ENCODE measurements at regions not wholly inside any gene's neighbourhood (a gene's known extent, or its start where the extent isn't known, plus 50 kb on each side); places are given as distances from the start of the nearest gene placed in this dataset.
A peak's percentile ranks its signal among the peaks of the same experiment; 100 is the strongest.

DNA sequence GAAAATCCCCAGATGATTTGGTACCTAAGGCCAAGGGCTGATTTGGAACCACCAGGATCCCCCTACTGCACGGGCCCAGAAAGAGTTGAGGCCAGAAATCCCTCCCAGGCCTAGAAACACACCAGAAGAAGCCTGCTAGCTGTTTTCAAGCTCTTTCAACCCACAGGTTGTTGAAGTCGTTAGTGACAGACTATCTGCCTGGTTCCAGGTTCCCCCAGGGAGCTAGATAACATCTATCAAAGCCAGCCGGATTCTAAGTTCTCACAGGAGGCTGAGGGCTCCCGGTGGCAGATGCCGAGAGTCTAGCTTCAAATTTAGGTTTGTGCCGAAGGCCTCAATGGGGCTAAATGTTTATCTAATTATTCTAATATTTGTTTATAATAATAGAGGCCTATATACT, 132.0 kb upstream of the ATP6AP2 start:
- no peaks in the 10 kb centered on the region for H3K27me3 ChIP-seq (ENCODE audit: insufficient read depth, low read length, poor library complexity)
- H3K23ac ChIP-seq (ENCODE audit: low read length), result no peak overlapping the region
- H3K36me3 ChIP-seq (ENCODE audit: control insufficient read depth, insufficient read depth, low read length), result no peaks in the 10 kb centered on the region
- H4K8ac ChIP-seq (ENCODE audit: low read depth, low read length), result no peak overlapping the region
- H3K79me2 ChIP-seq (ENCODE audit: control insufficient read depth, insufficient read depth, low read length), result no peaks in the 10 kb centered on the region
- peak; percentile 57 for DNase-seq
- no peak overlapping the region for H3K56ac ChIP-seq (ENCODE audit: low read length)
- no peak overlapping the region for H3K4ac ChIP-seq (ENCODE audit: low read depth, low read length)
- no peak overlapping the region for H2BK15ac ChIP-seq (replicated peaks; ENCODE audit: low read depth)
- no peaks in the 10 kb centered on the region for H3K79me1 ChIP-seq (ENCODE audit: low read length)
- peak overlapping the region; percentile 30 for H3K18ac ChIP-seq (ENCODE audit: low read length)
- H3K4me2 ChIP-seq (ENCODE audit: low read length), result no peak overlapping the region
- no CpG with 5 or more reads among the region's 6 CpGs for WGBS (ENCODE audit: extremely low coverage, insufficient coverage, low lambda C conversion rate)
- H3K4me1 ChIP-seq (ENCODE audit: control insufficient read depth, low read depth, low read length), result no peaks in the 10 kb centered on the region
- no peak overlapping the region for H4K5ac ChIP-seq (ENCODE audit: low read length)
- no peak overlapping the region for H3K9ac ChIP-seq (ENCODE audit: low read length)
- H2BK120ac ChIP-seq (ENCODE audit: low read depth, low read length), result no peak overlapping the region
- H2AK5ac ChIP-seq (ENCODE audit: low read length), result no peak overlapping the region
- no peak overlapping the region for H3K27ac ChIP-seq (ENCODE audit: low read depth, low read length)
- H3K4me3 ChIP-seq (ENCODE audit: low read length), result no peak overlapping the region
- no peak overlapping the region for H2BK5ac ChIP-seq (ENCODE audit: low read length)

DNA sequence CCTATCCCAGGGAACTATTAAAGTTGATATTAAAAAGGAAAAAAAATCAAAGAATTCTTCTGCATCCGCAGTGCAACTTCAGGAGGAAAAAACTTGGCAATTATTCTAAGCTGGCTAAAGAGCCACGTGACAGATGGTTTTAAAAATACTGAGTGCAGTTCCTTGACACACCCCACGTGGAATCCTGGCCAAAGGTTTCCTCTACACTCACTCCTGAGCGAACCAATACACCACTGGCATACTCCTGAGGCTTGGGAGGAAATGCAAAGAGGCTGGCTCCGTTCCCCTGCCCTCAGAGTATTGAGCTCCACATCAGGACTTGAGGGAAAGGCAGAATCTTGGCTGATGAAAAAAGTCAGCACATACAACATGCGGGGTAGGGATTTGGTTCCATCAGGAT, 133.8 kb upstream of the ATP6AP2 start:
- Histone ChIP-seq H4K5ac (ENCODE audit: low read length) (no peak overlapping the region), H3K23ac (ENCODE audit: low read length) (no peak overlapping the region), H2BK5ac (ENCODE audit: low read length) (no peak overlapping the region), H3K27ac (ENCODE audit: low read depth, low read length) (no peak overlapping the region), H3K4me1 (ENCODE audit: control insufficient read depth, low read depth, low read length) (no peaks in the 10 kb centered on the region), H3K9ac (ENCODE audit: low read length) (no peak overlapping the region), H3K4me3 (ENCODE audit: low read length) (no peak overlapping the region), H2BK15ac (replicated peaks; ENCODE audit: low read depth) (no peak overlapping the region), H3K4me2 (ENCODE audit: low read length) (no peak overlapping the region), H4K8ac (ENCODE audit: low read depth, low read length) (no peak overlapping the region), H3K79me1 (ENCODE audit: low read length) (no peaks in the 10 kb centered on the region), H2BK120ac (ENCODE audit: low read depth, low read length) (no peak overlapping the region), H3K18ac (ENCODE audit: low read length) (no peak overlapping the region), H3K36me3 (ENCODE audit: control insufficient read depth, insufficient read depth, low read length) (no peaks in the 10 kb centered on the region), H3K4ac (ENCODE audit: low read depth, low read length) (no peak overlapping the region), H3K27me3 (ENCODE audit: insufficient read depth, low read length, poor library complexity) (no peaks in the 10 kb centered on the region), H3K79me2 (ENCODE audit: control insufficient read depth, insufficient read depth, low read length) (no peaks in the 10 kb centered on the region), H2AK5ac (ENCODE audit: low read length) (no peak overlapping the region), H3K56ac (ENCODE audit: low read length) (no peak overlapping the region)
- DNase-seq, result no peak
- no CpG with 5 or more reads among the region's 6 CpGs for WGBS (ENCODE audit: extremely low coverage, insufficient coverage, low lambda C conversion rate)

DNA sequence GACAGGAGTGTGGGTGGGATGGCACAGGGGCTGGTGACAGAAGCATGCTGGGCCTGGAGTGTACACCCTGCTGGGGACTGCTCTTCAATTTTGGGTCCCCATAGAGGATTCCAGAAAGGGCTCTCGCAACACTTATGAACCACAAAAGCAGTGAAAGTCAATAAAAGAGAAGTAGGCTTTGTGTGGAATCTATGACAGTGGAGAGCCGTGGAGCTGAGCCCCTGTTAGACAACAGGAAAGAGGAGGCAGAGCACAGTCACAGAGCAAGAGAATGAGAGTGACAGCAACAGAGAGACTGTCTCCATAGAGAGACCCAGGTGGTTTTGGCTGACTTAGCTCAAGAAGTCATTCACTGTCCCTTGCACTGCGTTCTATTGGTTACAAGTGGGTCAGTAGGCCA, 135.1 kb upstream of the ATP6AP2 start:
- no peak overlapping the region for H3K23ac ChIP-seq (ENCODE audit: low read length)
- DNase-seq, result no peak
- no peak overlapping the region for H4K8ac ChIP-seq (ENCODE audit: low read depth, low read length)
- no peak overlapping the region for H3K27ac ChIP-seq (ENCODE audit: low read depth, low read length)
- H3K4me1 ChIP-seq (ENCODE audit: control insufficient read depth, low read depth, low read length), result no peaks in the 10 kb centered on the region
- H3K79me2 ChIP-seq (ENCODE audit: control insufficient read depth, insufficient read depth, low read length), result no peaks in the 10 kb centered on the region
- no peak overlapping the region for H3K4ac ChIP-seq (ENCODE audit: low read depth, low read length)
- H3K56ac ChIP-seq (ENCODE audit: low read length), result no peak overlapping the region
- no peak overlapping the region for H3K9ac ChIP-seq (ENCODE audit: low read length)
- no CpG with 5 or more reads among the region's 3 CpGs for WGBS (ENCODE audit: extremely low coverage, insufficient coverage, low lambda C conversion rate)
- no peak overlapping the region for H3K18ac ChIP-seq (ENCODE audit: low read length)
- H3K27me3 ChIP-seq (ENCODE audit: insufficient read depth, low read length, poor library complexity), result no peaks in the 10 kb centered on the region
- H3K79me1 ChIP-seq (ENCODE audit: low read length), result no peaks in the 10 kb centered on the region
- no peak overlapping the region for H4K5ac ChIP-seq (ENCODE audit: low read length)
- no peak overlapping the region for H2BK15ac ChIP-seq (replicated peaks; ENCODE audit: low read depth)
- no peaks in the 10 kb centered on the region for H3K36me3 ChIP-seq (ENCODE audit: control insufficient read depth, insufficient read depth, low read length)
- H2BK5ac ChIP-seq (ENCODE audit: low read length), result no peak overlapping the region
- no peak overlapping the region for H3K4me2 ChIP-seq (ENCODE audit: low read length)
- no peak overlapping the region for H2AK5ac ChIP-seq (ENCODE audit: low read length)
- no peak overlapping the region for H2BK120ac ChIP-seq (ENCODE audit: low read depth, low read length)
- H3K4me3 ChIP-seq (ENCODE audit: low read length), result no peak overlapping the region

DNA sequence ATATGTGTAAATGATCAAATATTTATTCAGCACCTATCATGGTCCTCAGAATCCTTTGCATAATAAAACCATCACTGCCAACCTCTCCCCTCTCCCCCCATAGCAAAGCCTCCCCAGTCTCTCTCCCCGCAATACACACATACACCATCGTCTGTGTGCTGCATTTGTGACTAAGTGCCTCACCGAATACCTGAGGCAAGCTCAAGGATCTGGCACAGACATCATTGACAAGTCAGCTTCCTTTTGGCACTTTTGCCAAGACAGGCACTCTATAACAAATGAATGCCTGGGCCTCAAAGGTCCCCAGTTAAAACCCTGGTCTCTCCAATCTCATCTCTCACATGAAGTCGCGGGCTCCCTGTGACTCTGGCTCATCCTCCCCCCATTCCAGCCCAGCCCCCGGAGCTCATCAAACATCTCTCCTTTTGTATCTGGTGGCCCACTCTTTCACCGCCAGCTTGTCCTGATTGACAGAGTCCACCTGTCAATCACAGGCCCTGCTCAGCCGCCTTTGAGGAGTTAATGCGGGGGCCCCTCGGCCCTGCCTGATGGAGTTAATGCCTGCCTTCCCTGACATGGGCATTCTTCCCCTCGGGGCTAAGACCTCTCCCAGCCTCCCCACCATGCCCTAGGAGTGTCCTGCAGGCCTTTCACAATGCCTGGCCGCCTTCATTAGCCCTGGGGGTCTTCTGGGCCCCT, 135.8 kb upstream of the ATP6AP2 start:
- Histone ChIP-seq H3K4me3 (ENCODE audit: low read length) (no peak overlapping the region), H2BK5ac (ENCODE audit: low read length) (no peak overlapping the region), H3K56ac (ENCODE audit: low read length) (no peak overlapping the region), H3K4me2 (ENCODE audit: low read length) (no peak overlapping the region), H3K79me1 (ENCODE audit: low read length) (no peaks in the 10 kb centered on the region), H4K5ac (ENCODE audit: low read length) (no peak overlapping the region), H3K36me3 (ENCODE audit: control insufficient read depth, insufficient read depth, low read length) (no peaks in the 10 kb centered on the region), H3K79me2 (ENCODE audit: control insufficient read depth, insufficient read depth, low read length) (no peaks in the 10 kb centered on the region), H3K27ac (ENCODE audit: low read depth, low read length) (no peak overlapping the region), H2BK15ac (replicated peaks; ENCODE audit: low read depth) (no peak overlapping the region), H2BK120ac (ENCODE audit: low read depth, low read length) (no peak overlapping the region), H3K23ac (ENCODE audit: low read length) (no peak overlapping the region), H3K18ac (ENCODE audit: low read length) (no peak overlapping the region), H3K27me3 (ENCODE audit: insufficient read depth, low read length, poor library complexity) (no peaks in the 10 kb centered on the region), H3K4ac (ENCODE audit: low read depth, low read length) (no peak overlapping the region), H3K4me1 (ENCODE audit: control insufficient read depth, low read depth, low read length) (no peaks in the 10 kb centered on the region), H4K8ac (ENCODE audit: low read depth, low read length) (no peak overlapping the region), H3K9ac (ENCODE audit: low read length) (no peak overlapping the region), H2AK5ac (ENCODE audit: low read length) (no peak overlapping the region)
- WGBS (ENCODE audit: extremely low coverage, insufficient coverage, low lambda C conversion rate), result no CpG with 5 or more reads among the region's 12 CpGs
- peak; percentile 30 for DNase-seq

DNA sequence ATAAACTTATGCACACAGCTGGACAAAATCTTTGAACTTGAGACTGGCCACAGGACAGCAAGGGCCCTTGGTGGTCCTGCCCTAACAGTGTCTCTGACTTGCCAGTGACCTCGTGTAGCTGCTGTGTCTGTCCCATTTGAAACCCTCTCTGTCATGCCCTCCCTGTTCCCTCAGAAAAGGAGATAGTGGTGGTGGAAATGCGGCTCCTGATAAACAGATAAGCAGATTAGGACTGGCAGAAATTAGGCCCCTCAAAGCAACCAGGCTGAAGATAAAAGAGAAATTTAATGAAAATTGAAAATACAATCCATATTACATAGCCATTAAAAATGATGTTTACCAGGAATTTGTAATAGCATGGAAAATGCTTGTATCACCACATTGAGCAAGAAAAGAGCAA, 136.6 kb upstream of the ATP6AP2 start:
- no peak overlapping the region for H3K18ac ChIP-seq (ENCODE audit: low read length)
- no peak overlapping the region for H3K4me2 ChIP-seq (ENCODE audit: low read length)
- H3K4ac ChIP-seq (ENCODE audit: low read depth, low read length), result no peak overlapping the region
- no peak overlapping the region for H3K4me3 ChIP-seq (ENCODE audit: low read length)
- H4K8ac ChIP-seq (ENCODE audit: low read depth, low read length), result no peak overlapping the region
- H2BK120ac ChIP-seq (ENCODE audit: low read depth, low read length), result no peak overlapping the region
- no peak overlapping the region for H4K5ac ChIP-seq (ENCODE audit: low read length)
- H2BK5ac ChIP-seq (ENCODE audit: low read length), result no peak overlapping the region
- no peaks in the 10 kb centered on the region for H3K27me3 ChIP-seq (ENCODE audit: insufficient read depth, low read length, poor library complexity)
- DNase-seq, result no peak
- WGBS (ENCODE audit: extremely low coverage, insufficient coverage, low lambda C conversion rate), result no CpG with 5 or more reads among the region's 2 CpGs
- no peaks in the 10 kb centered on the region for H3K79me2 ChIP-seq (ENCODE audit: control insufficient read depth, insufficient read depth, low read length)
- H3K23ac ChIP-seq (ENCODE audit: low read length), result no peak overlapping the region
- no peak overlapping the region for H3K9ac ChIP-seq (ENCODE audit: low read length)
- no peak overlapping the region for H2BK15ac ChIP-seq (replicated peaks; ENCODE audit: low read depth)
- H2AK5ac ChIP-seq (ENCODE audit: low read length), result no peak overlapping the region
- no peak overlapping the region for H3K56ac ChIP-seq (ENCODE audit: low read length)
- no peak overlapping the region for H3K27ac ChIP-seq (ENCODE audit: low read depth, low read length)
- H3K79me1 ChIP-seq (ENCODE audit: low read length), result no peaks in the 10 kb centered on the region
- H3K4me1 ChIP-seq (ENCODE audit: control insufficient read depth, low read depth, low read length), result no peaks in the 10 kb centered on the region
- no peaks in the 10 kb centered on the region for H3K36me3 ChIP-seq (ENCODE audit: control insufficient read depth, insufficient read depth, low read length)

DNA sequence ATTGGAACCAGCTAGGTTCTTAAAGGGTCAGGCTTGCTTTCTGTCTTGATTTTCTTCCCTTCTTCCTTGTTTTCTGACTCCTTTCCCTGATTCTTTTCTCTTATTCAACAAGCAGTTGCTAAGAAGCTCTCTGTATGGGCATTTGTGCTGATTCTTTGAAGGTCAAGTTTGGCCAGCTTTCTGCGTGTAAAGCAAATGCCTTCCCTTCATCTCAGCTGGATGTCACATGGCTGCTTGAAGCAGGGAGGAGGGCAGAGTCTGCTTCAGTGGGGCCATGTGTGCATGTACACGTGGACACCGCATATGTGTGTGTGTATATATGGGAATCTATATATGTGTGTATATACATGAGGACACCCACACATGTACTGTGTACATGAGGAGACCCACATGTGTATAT, 139.9 kb upstream of the ATP6AP2 start:
- Histone ChIP-seq H3K4me2 (ENCODE audit: low read length) (no peak overlapping the region), H3K79me1 (ENCODE audit: low read length) (no peaks in the 10 kb centered on the region), H3K27me3 (ENCODE audit: insufficient read depth, low read length, poor library complexity) (no peaks in the 10 kb centered on the region), H4K8ac (ENCODE audit: low read depth, low read length) (no peak overlapping the region), H3K4me3 (ENCODE audit: low read length) (no peak overlapping the region), H3K56ac (ENCODE audit: low read length) (no peak overlapping the region), H3K79me2 (ENCODE audit: control insufficient read depth, insufficient read depth, low read length) (no peaks in the 10 kb centered on the region), H3K18ac (ENCODE audit: low read length) (no peak overlapping the region), H3K27ac (ENCODE audit: low read depth, low read length) (no peak overlapping the region), H3K23ac (ENCODE audit: low read length) (no peak overlapping the region), H3K4ac (ENCODE audit: low read depth, low read length) (no peak overlapping the region), H3K4me1 (ENCODE audit: control insufficient read depth, low read depth, low read length) (no peaks in the 10 kb centered on the region), H2AK5ac (ENCODE audit: low read length) (no peak overlapping the region), H2BK15ac (replicated peaks; ENCODE audit: low read depth) (no peak overlapping the region), H3K36me3 (ENCODE audit: control insufficient read depth, insufficient read depth, low read length) (no peaks in the 10 kb centered on the region), H3K9ac (ENCODE audit: low read length) (no peak overlapping the region), H2BK120ac (ENCODE audit: low read depth, low read length) (no peak overlapping the region), H4K5ac (ENCODE audit: low read length) (no peak overlapping the region), H2BK5ac (ENCODE audit: low read length) (no peak overlapping the region)
- WGBS (ENCODE audit: extremely low coverage, insufficient coverage, low lambda C conversion rate), result no CpG with 5 or more reads among the region's 3 CpGs
- no peak for DNase-seq
